ENCODE measurements at regions not wholly inside any gene's neighbourhood (a gene's known extent, or its start where the extent isn't known, plus 50 kb on each side); places are given as distances from the start of the nearest gene placed in this dataset.
A peak's percentile ranks its signal among the peaks of the same experiment; 100 is the strongest.

DNA sequence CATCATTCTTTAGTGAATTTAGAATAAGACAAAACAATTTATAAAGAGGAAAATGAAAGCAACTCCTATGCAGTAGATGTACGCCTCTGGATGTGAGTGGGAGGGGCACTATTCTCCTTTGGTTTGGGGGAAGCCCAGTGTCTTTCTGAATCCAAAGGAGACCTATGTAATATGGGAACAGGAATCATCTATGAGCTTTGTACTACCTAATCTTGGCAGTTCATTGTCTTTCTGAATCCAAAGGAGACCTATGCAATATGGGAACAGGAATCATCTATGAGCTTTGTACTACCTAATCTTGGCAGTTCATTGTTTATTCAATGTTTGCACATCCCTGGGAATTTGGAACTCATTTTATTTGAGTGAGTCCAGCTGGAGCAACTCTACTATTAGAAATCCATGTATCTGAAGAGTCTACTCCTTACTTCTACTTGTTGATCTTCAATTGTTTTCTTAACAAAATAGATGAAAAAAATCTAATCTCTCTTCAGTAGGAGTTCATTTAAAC, 401.1 kb upstream of the LRATD1 start:
- no peak for DNase-seq

DNA sequence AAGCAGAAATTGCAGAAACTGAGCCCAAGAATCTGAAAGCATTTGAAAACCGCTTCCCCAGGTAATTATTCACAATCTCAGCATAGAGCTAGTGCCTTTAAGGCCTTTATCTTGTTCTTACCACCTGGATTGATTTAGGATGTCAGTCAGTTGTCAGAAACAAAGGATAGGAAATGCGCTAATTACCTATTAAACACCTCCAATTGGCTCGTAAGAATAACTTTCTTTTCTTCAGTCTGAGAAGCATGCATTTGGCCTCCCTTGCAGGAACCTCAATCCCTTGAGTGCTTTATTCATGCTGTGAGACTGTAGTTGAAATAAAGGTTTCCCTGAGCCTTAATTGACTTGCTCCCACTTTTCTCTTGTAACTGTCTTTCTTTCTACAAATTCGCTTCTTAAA, 400.3 kb upstream of the LRATD1 start:
- DNase-seq = no peak

DNA sequence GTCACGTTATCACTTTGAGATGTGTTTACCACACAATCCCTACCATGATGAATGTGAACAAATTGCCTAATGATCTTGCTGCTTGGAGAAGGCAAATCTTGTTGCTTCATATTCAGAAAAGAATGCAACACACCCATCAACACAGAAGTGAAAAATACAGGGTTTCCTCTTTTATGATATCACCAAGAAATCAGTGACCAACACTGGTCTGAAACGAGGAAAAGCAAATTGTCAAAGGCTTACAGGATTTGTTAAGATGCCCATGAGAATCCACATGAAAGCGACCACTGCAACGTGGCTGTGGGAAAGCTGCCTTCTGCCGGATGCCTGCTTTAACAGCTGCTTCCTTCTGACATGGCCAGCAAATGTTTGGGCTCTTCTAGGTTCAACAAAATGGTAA, 397.6 kb upstream of the LRATD1 start:
- DNase-seq = peak; percentile 89

DNA sequence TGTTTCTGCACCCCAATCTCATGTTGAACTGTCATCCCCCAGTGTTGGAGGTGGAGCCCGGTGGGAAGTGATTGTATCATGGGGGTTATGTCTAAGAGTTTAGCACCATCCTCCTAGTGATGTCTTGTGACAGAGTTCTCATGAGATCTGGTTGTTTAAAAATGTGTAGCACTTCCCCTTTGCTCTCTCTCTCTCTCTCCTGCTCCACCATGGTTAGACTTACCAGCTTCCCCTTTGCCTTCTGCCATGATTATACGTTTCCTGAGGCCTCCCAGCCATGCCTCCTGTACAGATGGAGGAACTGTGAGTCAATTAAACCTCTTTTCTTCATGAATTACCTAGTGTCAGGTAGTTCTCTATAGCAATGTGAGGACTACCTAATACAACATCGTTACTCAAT, 396.9 kb upstream of the LRATD1 start:
- DNase-seq = peak; percentile 91 to 93

DNA sequence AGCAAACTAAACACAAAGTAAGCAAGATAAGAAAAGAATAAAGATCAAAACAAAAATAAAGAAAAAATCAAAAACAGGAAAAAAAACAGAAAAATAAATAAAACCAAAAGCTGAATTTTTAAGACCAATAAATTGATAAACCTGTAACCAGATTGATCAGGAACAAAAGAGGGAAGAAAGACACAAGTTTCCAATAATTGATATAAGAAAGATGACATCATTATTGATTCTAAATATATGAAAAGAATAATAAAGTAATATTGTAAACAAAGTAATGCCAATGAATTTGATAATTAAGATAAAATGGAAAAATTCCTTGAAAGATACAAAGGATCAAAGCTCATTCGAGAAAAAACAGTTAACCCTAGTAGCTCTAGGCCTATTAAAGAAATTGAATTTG, 394.6 kb upstream of the LRATD1 start:
- DNase-seq = no peak

DNA sequence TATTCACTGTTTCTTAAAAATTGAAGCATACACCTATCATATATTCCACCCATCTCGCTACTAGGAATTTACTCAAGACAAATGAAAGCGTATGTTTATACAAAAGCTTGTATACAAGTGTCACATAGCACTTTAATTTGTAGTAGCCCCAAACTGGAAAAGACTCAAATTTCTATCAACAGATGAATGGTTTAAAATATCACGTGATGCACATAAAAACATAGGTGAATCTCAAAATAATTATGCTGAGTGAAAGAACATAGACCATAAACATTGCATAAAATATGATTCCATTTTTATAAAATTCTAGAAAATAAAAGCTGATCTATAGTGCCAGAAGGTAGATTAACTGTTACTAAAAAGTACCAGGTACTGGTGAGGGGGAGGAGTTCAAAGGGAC, 392.9 kb upstream of the LRATD1 start:
- no peak for DNase-seq

DNA sequence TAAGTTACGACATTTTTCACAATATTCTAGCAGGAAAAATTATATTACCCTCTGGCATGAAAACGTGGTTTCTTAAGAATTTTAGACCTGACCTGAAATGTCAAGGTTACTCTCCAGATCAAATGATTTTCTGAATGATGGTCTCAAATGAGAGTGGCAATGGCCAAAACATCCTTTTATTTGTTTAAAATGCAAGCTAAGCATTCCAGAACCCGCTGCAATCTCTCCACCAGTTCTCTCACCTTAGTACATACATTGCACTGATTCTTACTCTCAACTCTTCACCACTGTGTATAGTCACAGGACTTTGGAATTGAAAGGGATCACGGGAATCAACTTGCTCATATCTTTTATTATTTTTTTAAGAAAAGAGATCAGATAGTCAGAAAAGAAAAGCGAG, 391.6 kb upstream of the LRATD1 start:
- no peak for DNase-seq

DNA sequence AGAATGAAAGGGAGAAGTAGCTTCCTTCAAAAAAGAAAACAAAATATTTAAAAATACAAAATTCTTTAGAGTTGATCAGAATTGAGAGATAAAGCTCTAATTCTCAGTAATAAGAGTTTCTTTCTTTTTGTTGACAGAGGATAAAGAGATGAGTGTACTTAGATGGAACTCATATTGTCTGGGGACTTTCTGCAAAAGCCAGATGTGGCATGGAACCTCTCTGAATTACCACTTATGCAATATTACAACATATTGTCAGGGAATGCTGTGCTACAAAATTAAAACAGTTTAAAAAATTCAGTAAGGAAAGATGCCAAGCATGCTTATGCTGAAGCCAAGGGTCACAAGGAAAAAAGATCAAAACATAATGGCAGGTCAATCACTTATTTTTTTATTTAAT, 386.6 kb upstream of the LRATD1 start:
- DNase-seq = no peak

DNA sequence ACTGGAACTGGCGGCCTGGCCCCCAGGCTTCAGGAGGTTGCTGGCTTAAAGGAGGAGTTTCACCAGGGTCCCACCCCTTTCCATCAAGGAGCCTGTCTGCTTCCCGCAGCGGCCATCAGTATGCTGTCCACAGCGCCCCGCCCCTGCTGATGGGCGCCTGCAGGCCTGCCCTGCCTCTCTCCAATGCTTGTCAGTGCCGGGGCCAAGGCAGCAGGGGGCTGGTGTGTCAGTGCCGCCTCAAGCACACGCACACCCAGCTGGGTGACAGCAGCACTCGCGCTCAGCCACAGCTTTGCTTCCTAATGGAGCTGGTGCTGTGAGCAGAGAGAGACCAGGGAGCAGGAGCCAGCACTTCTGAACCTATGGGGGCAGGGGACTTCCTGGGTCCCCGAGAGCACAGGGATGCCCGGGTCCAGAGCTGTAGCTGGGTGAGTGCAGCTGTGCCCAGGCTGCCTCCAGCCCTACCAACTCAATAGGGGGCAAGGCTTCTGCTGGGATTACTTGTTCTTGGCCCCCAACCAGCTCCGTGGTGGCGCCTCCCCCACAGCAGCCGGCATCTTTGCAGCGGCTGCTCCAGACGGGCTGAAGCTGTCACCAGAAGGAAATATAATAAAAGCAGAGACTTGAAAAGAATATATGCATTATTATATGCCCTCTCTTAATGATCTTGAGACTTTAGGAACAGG, 377.2 kb upstream of the LRATD1 start:
- no peak for DNase-seq

DNA sequence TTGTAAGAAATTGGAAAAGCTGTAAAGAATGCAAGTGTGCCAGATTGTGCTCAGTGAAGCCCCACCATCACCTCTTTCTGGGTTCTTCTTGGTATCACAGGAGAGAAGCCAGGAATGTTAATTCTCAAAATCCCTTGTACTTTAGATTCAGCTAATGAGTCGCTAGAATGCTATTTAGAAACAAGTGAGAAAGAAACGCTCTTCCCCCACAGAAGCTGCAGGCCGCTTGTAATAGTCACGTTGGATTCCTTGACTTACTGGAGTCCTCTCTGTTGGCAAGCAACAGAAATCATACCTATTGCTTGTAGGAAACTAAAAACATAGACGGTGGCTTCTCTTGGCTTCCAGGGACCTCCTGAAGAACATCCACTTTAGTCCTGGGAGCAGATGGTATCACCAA, 375.6 kb upstream of the LRATD1 start:
- DNase-seq = no peak

DNA sequence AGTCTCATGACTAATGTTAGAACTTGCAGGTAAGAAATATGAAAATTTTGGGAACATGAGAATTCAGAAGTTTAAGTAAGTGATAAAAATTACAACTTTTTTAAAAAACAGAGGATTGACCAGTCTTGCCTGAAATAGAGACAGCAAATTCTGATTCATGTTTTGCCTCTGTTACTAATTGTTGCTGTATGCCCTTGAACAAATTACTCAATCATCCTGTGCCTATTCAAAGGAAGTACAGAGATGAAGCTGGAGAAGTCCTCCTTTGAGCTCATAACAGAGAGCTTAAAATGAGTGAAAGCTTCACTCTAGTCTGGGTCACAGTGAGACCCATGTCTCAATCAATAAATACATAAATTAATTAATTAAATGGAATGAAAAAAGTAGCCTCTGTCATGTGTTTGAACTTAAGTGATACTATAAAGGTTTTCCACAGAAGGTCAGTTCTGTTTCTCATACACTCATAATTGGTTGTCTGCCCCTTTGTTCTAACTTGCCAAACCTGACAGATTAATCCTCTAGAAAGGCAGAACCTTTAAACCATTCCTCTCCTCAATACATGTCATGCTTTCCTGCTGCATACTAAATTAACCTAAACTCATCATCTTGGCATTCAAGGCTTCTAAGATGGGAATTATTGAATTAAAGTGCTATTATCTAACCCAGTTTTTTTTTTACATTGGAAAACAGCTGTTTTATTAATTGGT, 374.6 kb upstream of the LRATD1 start:
- no peak for DNase-seq

DNA sequence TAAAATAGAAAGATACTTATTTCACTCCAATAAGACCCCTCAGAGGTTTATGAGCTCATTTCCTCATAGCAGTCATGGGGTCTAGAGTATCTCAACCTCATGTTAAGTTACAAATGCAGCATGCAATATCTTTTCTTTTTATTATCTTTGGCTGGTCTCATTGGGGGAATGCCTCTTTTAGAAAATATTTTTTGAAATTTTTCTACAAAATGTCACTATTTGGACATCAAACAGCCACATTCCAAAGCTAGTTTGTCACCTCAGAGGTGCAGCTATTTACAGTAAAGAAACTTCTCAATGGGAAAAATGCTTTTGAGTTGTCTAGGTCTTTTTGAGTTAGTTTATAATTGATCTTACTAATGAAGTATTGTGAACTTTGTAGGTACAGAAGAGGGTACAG, 370.7 kb upstream of the LRATD1 start:
- no peak for DNase-seq

DNA sequence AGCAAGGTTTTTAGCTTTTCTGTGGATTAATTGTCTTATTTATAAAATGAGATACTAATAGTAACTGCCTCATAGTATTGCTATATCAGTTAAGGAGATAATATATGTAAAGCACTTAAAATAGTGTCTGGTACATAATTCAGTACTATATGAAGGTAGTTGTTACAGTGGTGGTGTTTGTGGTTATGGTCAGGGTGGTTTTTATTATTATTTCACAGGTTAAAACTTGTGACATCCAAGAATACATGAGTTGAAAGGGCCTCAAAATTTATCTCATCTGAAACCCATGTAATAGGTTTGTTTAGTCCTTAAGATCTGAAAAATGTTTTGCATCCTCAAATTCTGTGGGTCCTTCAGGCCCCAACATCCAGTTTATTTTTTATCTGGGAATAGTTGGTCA, 369.5 kb upstream of the LRATD1 start:
- no peak for DNase-seq

DNA sequence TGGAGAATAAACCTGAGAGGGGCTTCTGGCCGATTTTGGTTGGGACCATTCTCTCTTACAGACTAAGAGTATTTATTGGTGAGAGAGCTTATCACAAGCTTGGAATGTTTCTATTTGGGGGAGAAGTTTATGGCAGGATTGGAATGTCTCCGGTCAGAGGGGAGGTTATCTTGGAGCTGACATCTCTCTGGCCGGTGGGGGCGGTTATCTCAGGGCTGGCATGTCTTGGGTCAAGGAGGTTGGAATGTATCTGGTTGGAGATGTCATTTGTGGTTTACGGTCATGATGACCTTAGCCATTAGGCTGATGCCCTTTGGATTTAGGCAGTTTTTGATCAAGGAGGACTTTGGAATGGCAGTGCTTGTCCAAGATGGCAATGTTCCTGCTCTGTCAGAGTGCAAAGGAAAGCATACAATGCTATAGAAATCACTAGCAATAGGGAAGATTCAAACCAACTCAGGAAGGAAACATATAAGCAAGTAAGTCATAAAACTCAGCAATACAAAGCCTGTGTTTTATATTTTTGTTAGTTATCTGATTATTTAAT, 362.4 kb upstream of the LRATD1 start:
- no peak for DNase-seq

DNA sequence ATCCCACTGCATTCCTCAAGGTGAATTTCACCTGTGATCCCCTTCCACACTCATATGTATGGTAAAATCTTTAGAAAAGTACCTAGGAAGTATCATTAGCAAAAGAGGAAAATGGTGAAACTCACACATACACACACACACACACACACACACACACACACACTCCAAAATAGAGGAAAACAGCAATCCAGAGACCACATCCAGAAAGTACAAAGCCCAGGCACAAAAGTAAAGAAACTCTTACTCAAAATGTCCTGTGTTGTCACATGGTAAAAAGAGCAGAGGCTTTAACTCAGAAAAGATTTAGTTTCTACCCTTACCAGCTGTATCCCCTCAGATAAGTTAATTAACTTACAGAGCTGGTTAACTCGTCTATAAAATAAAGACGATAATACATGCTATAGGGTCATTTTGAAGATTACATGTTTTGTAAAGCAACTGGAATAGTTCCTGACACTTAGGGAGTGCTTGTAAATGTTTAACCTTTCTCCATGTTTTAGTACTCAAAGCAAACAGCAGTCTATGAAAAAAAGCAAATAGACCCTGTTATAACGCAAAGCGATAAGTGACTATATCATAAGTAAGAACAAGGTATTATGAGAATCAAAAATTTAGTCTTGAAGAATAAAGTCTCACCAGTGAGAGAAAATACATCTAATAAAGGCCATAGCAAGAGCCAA, 360.0 kb upstream of the LRATD1 start:
- no peak for DNase-seq

DNA sequence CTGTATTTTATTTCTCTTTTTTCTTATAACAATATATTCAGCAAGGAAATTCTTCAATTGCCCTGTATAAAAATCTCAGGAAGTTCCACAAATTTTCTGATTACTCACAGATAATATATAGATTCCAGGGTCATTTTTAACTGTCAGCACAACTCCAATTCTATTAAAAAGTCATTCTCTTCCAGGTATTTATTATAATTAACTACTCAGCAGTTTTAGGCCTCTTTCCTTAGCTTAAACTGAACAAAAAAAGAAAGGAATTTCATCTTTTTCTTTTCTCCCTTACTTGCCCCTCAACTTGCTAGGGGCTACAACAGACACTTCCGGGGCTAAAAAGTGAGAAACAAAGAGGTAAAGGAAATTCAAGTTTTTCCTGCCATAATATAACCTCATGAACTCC, 358.9 kb upstream of the LRATD1 start:
- no peak for DNase-seq

DNA sequence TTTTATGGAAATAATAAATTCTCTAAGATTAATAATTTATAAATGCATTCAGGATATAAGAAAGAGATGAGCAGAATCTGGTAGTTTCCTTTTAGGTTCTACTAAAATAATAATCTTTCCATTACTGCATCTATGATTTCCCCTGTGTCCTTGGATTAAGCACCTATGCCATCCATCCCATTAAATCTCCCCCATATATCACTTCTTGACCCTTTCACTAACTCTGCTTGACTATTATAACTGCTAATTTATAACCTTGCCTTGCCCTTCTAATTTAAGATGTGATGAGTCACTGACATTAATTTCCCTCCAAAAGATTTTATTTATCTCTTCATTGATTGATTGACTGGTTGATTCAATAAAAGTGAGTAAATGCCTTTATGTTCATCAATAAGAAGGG, 348.3 kb upstream of the LRATD1 start:
- DNase-seq = no peak

DNA sequence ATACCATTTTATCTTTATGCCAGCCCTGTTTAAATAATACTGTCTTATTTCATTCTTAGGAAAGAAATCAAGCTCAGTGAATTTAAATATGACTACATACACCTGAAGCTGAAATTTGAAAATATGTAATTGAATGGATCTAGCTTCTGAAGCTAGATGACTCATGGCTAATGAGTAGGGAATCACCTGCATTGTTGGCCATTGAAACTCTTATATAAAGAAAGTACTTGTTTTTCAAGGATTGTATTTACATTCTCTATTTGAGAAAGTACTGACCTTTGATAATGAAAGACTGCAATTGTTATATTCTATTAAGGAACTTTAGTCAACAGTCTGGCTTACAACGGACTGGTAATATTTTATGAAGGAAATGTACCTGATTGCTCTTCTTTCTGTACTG, 346.7 kb upstream of the LRATD1 start:
- DNase-seq = no peak

DNA sequence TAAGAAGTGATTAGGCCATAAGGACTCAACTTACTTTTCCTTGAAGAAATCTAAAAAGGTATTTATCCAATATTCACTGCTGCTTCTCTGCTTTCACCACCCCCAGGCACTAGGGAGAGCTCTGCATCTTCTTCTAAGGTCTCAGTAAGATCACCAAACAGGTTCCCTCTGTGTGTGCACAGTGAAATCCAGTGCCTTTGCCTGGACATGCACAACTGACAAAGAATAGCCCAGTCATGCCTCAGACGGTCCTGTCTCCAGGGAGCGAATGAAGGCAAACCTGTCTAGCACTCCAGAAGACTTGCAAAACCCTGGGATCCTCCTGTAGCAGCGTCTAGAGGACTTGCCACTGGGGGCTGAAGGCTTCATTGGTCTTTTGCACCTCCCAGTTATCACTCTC, 344.5 kb upstream of the LRATD1 start:
- DNase-seq = no peak

DNA sequence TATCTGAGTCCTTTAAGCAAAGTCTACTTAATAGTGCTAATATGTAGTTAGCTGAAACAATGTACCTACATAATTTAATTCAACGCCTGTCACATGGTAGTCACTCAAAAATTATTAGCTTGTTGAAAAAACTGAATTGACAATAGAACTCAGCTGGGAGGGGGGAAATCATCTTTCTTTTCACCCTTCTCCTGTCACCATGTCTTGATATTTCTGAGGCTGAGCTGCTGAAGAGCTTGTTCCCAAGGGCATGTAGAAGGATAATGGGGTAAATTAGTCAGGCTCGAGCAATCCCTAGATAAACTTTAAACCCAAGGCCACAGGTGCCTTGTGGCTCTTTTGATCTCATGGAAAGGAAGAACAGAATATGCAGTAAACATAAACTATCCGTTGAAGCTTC, 339.6 kb upstream of the LRATD1 start:
- DNase-seq = no peak

DNA sequence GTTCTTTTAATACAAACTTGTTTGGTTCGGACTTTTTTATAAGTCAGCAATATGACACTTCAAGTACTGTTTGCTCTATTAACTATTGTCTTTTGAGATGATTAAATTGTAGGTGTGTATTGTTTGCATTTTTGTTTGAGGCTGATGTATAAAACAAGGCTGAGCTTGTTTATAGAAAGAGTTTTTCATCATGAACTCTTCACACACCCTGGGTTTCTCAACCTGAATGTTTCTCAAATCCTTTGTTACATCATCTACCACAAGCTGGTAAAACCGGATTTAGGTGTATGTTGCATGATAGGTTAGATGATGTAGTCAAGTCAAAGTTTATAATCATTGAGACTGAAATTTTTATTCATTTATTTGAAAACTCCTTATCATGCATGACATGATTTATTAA, 335.2 kb upstream of the LRATD1 start:
- DNase-seq = no peak

DNA sequence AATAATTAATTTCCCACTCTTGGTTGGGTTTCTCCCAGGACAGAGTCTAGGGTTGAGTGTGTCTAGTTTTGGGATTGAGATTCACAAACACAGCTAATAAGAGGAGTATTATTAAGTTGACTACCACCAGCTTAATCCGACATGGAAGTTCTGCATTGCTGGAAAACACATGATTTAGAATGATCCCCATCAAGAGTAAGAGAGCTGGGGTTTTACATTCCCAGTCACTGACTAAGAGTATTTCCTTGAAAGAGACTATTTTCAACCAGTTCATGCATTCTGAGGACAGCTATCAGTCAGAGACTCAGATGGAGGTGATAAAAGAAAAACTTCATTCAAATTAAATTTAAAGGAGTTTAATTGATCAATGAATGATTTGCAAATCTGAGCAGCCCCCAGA, 334.6 kb upstream of the LRATD1 start:
- DNase-seq = no peak

DNA sequence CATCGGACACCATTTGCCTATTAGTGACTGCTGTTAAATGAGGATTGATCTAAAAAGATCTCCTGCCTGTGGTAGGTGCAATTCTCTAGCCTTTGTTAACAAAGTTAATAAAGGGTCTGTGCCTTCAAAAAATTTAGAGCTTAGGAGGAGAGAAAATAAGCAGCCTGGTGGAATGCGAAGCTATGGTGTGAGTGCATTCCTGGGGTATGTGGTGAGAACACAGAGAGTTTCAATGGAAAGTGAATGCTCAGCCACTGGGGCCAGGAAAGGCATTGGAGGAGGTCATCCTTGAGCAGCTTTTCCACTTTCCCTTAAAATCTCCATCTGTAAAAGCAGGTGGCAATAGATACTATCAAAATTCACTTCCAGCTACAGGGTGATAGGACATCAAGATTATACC, 331.2 kb upstream of the LRATD1 start:
- DNase-seq = no peak
